WTC11 (cell line): ENCODE measurements at regions not wholly inside any gene's neighbourhood (a gene's known extent, or its start where the extent isn't known, plus 50 kb on each side); places are given as distances from the start of the nearest gene placed in this dataset.

Experiments used
- MYBL2 ChIP-seq: sonication (generic); formaldehyde crosslinking; IDR thresholded peaks from 2 replicates; pipeline ENCODE4 v1.8.1; 2023; ENCODE audit warnings: mild to moderate bottlenecking, moderate library complexity, missing genetic modification reagents
- NR2C2 ChIP-seq: sonication (generic); formaldehyde crosslinking; IDR thresholded peaks from 2 replicates; pipeline ENCODE4 v1.8.0; 2022; ENCODE audit warnings: mild to moderate bottlenecking, missing genetic modification reagents
- SP1 ChIP-seq: sonication (generic); formaldehyde crosslinking; conservative IDR thresholded peaks from 2 replicates; pipeline ENCODE4 v1.8.1; 2022; ENCODE audit warnings: missing genetic modification reagents
- TP53 ChIP-seq: sonication (generic); formaldehyde crosslinking; IDR thresholded peaks from 2 replicates; pipeline ENCODE4 v1.8.1; 2023; ENCODE audit warnings: mild to moderate bottlenecking, missing genetic modification reagents
- ZNF121 ChIP-seq: sonication (generic); formaldehyde crosslinking; IDR thresholded peaks from 2 replicates; pipeline ENCODE4 v1.8.0; 2023; ENCODE audit warnings: missing genetic modification reagents
- ZNF263 ChIP-seq: sonication (generic); formaldehyde crosslinking; IDR thresholded peaks from 2 replicates; pipeline ENCODE4 v1.8.1; 2022; ENCODE audit warnings: low read depth, mild to moderate bottlenecking, moderate library complexity, missing genetic modification reagents
- TF ChIP-seq, protein P1 (sequence below): sonication (generic); formaldehyde crosslinking; IDR thresholded peaks from 2 replicates; pipeline ENCODE4 v1.8.0; 2022; ENCODE audit warnings: mild to moderate bottlenecking, missing genetic modification reagents
- TF ChIP-seq, protein P2 (sequence below): fragments of 200-600 bp; IDR thresholded peaks from 2 replicates; pipeline ENCODE4 v1.8.0; 2022; ENCODE audit warnings: antibody characterized with exemption
- TF ChIP-seq, protein P3 (sequence below): sonication (generic); formaldehyde crosslinking; IDR thresholded peaks from 2 replicates; pipeline ENCODE4 v1.8.0; 2022; ENCODE audit warnings: mild to moderate bottlenecking, missing genetic modification reagents

DNA sequence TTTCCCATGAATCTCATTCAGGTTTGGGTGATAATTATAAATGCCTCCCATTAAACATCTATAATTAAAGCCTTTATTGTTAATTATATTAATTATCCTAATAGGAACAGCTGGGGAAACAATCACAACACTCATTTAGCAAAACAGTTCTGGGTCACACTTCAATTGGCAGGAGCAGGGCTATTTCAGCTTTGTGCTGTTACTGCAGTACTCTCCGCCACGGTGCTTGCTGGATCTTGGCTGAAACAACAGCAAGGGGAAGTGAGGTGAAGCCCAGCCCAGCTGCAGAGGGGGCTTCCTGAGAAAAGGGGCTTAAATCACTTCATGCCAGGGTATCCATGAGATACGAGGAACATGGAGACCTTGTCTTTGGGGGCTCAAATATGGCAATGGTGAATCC is 79.5 kb upstream of the SOX11 start:
- TF ChIP-seq SP1 (CRISPR knock-in tag) (no peak), MYBL2 (CRISPR knock-in tag) (no peak), NR2C2 (CRISPR knock-in tag) (no peak), ZNF121 (CRISPR knock-in tag) (no peak), TP53 (no peak), ZNF263 (no peak)
- TF ChIP-seq, protein P1, sequence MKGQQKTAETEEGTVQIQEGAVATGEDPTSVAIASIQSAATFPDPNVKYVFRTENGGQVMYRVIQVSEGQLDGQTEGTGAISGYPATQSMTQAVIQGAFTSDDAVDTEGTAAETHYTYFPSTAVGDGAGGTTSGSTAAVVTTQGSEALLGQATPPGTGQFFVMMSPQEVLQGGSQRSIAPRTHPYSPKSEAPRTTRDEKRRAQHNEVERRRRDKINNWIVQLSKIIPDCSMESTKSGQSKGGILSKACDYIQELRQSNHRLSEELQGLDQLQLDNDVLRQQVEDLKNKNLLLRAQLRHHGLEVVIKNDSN (CRISPR knock-in tag) = no peak
- TF ChIP-seq, protein P2, sequence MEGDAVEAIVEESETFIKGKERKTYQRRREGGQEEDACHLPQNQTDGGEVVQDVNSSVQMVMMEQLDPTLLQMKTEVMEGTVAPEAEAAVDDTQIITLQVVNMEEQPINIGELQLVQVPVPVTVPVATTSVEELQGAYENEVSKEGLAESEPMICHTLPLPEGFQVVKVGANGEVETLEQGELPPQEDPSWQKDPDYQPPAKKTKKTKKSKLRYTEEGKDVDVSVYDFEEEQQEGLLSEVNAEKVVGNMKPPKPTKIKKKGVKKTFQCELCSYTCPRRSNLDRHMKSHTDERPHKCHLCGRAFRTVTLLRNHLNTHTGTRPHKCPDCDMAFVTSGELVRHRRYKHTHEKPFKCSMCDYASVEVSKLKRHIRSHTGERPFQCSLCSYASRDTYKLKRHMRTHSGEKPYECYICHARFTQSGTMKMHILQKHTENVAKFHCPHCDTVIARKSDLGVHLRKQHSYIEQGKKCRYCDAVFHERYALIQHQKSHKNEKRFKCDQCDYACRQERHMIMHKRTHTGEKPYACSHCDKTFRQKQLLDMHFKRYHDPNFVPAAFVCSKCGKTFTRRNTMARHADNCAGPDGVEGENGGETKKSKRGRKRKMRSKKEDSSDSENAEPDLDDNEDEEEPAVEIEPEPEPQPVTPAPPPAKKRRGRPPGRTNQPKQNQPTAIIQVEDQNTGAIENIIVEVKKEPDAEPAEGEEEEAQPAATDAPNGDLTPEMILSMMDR = no peak
- TF ChIP-seq, protein P3, sequence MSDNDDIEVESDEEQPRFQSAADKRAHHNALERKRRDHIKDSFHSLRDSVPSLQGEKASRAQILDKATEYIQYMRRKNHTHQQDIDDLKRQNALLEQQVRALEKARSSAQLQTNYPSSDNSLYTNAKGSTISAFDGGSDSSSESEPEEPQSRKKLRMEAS (CRISPR knock-in tag) = no peak
